DMS53 treated with DMSO at 0.1 percent for 48 hours (cell line): ENCODE measurements at regions not wholly inside any gene's neighbourhood (a gene's known extent, or its start where the extent isn't known, plus 50 kb on each side); places are given as distances from the start of the nearest gene placed in this dataset.
"Not testable (repeated sequence)": the region's sequence is repeated elsewhere in the genome, so short reads cannot be mapped to it uniquely, and the experiment has no call there.

Source experiments
- DNase-seq: peaks from one replicate; lab custom pipeline; 2025; ENCODE audit not compliant: unreplicated experiment; lab: John Stamatoyannopoulos, UW

GRCh38 chr2:195367809-195368208 lies 289.2 kb upstream of the SLC39A10 start:
- DNase-seq, result no peak

GRCh38 chr2:195364015-195364965 lies 292.7 kb upstream of the SLC39A10 start:
- no peak for DNase-seq

- DNase-seq, result no peak
These were observed 293.5 kb upstream of the SLC39A10 start for GRCh38 chr2:195363496-195363895.

- no peak for DNase-seq
These were observed 296.8 kb upstream of the SLC39A10 start for GRCh38 chr2:195360242-195360641.

- no peak for DNase-seq
These were observed 297.8 kb upstream of the SLC39A10 start for GRCh38 chr2:195359043-195359735.

GRCh38 chr2:195356920-195357440 lies 300.0 kb upstream of the SLC39A10 start:
- DNase-seq, result no peak

- DNase-seq, result no peak
These were observed 301.0 kb upstream of the SLC39A10 start for GRCh38 chr2:195356026-195356425.

GRCh38 chr2:195352581-195352980 lies 304.4 kb upstream of the SLC39A10 start:
- DNase-seq, result no peak

- no peak for DNase-seq
These were observed 313.0 kb upstream of the SLC39A10 start for GRCh38 chr2:195343942-195344530.

- no peak for DNase-seq
These were observed 313.5 kb upstream of the SLC39A10 start for GRCh38 chr2:195343540-195343939.

GRCh38 chr2:195342061-195342460 lies 315.0 kb upstream of the SLC39A10 start:
- no peak for DNase-seq

- DNase-seq, result no peak
These were observed 318.2 kb upstream of the SLC39A10 start for GRCh38 chr2:195338856-195339255.

GRCh38 chr2:195337597-195337996 lies 319.4 kb upstream of the SLC39A10 start:
- DNase-seq, result no peak

- no peak for DNase-seq
These were observed 323.2 kb upstream of the SLC39A10 start for GRCh38 chr2:195333869-195334268.

GRCh38 chr2:195331966-195332365 lies 325.1 kb upstream of the SLC39A10 start:
- DNase-seq, result no peak

GRCh38 chr2:195331129-195331528 lies 325.9 kb upstream of the SLC39A10 start:
- DNase-seq, result no peak

GRCh38 chr2:195330513-195330956 lies 326.5 kb upstream of the SLC39A10 start:
- no peak for DNase-seq

GRCh38 chr2:195329784-195330183 lies 327.2 kb upstream of the SLC39A10 start:
- DNase-seq, result not testable (repeated sequence)

GRCh38 chr2:195326537-195326936 lies 330.5 kb upstream of the SLC39A10 start:
- DNase-seq, result no peak

GRCh38 chr2:195322324-195322723 lies 334.7 kb upstream of the SLC39A10 start:
- DNase-seq, result no peak

- no peak for DNase-seq
These were observed 336.5 kb upstream of the SLC39A10 start for GRCh38 chr2:195320413-195320973.
